GM23338 (cell line): ENCODE measurements at regions not wholly inside any gene's neighbourhood (a gene's known extent, or its start where the extent isn't known, plus 50 kb on each side); places are given as distances from the start of the nearest gene placed in this dataset.

Experiments
- ATAC-seq: fragments of 200-7000 bp; cut with Tn5 transposase; 3 replicates; pipeline ENCODE4 v1.9.1; 2020
- DNase-seq: peaks from one replicate; pipeline ENCODE4 v3.0.0-alpha.2; 2015; ENCODE audit warnings: low spot score
- H2AFZ ChIP-seq: fragments of 200-600 bp; sonication (generic); 2 replicates; pipeline ENCODE4 v1.8.0; 2016; ENCODE audit warnings: antibody characterized with exemption, mild to moderate bottlenecking, moderate library complexity
- H3F3A ChIP-seq: fragments of 200-600 bp; sonication (generic); replicated peaks from 2 replicates; pipeline ENCODE4 v1.8.0; 2017; ENCODE audit warnings: antibody characterized with exemption, mixed run types, low read depth
- H3K27ac ChIP-seq: fragments of 200-600 bp; sonication (generic); 2 replicates; pipeline ENCODE4 v1.6.1; 2016; ENCODE audit warnings: low read depth
- H3K27me3 ChIP-seq: fragments of 200-600 bp; sonication (generic); 2 replicates; pipeline ENCODE4 v1.8.0; 2016; ENCODE audit warnings: mild to moderate bottlenecking, mixed run types, moderate library complexity; ENCODE audit not compliant: insufficient read depth
- H3K36me3 ChIP-seq: fragments of 200-600 bp; sonication (generic); 2 replicates; pipeline ENCODE4 v1.8.0; 2016; ENCODE audit warnings: mild to moderate bottlenecking; ENCODE audit not compliant: insufficient read depth
- H3K4me1 ChIP-seq: fragments of 200-600 bp; sonication (generic); 2 replicates; pipeline ENCODE4 v1.8.0; 2016; ENCODE audit warnings: mild to moderate bottlenecking, moderate library complexity; ENCODE audit not compliant: insufficient read depth
- H3K4me2 ChIP-seq: fragments of 200-600 bp; sonication (generic); 2 replicates; pipeline ENCODE4 v1.7.1; 2017; ENCODE audit warnings: mixed run types
- H3K4me3 ChIP-seq: fragments of 200-600 bp; sonication (generic); 2 replicates; pipeline ENCODE4 v1.6.1; 2016; ENCODE audit warnings: mixed run types
- H3K79me2 ChIP-seq: fragments of 200-600 bp; sonication (generic); replicated peaks from 2 replicates; pipeline ENCODE4 v1.8.0; 2017; ENCODE audit warnings: mild to moderate bottlenecking; ENCODE audit not compliant: insufficient read depth
- H3K9me2 ChIP-seq: fragments of 200-600 bp; sonication (generic); 2 replicates; pipeline ENCODE4 v1.8.0; 2017; ENCODE audit not compliant: insufficient read depth
- H4K20me1 ChIP-seq: fragments of 200-600 bp; sonication (generic); replicated peaks from 2 replicates; pipeline ENCODE4 v1.8.0; 2017; ENCODE audit warnings: mild to moderate bottlenecking; ENCODE audit not compliant: insufficient read depth
- H3K27ac Mint-ChIP-seq: 2 replicates; pipeline ENCODE4 v1.8.0; 2020; ENCODE audit warnings: inconsistent platforms, mild to moderate bottlenecking, moderate library complexity, mixed read lengths
- H3K27me3 Mint-ChIP-seq: 3 replicates; pipeline ENCODE4 v1.8.0; 2022; ENCODE audit warnings: low read depth, mild to moderate bottlenecking, moderate library complexity, mixed read lengths, inconsistent platforms; ENCODE audit not compliant: insufficient read depth, poor library complexity
- H3K36me3 Mint-ChIP-seq: 3 replicates; pipeline ENCODE4 v1.8.0; 2021; ENCODE audit warnings: low read depth, mild to moderate bottlenecking, inconsistent platforms, moderate library complexity, mixed read lengths
- H3K4me1 Mint-ChIP-seq: 3 replicates; pipeline ENCODE4 v1.8.0; 2020; ENCODE audit warnings: mild to moderate bottlenecking, inconsistent platforms, mixed read lengths
- H3K4me3 Mint-ChIP-seq: 3 replicates; pipeline ENCODE4 v1.8.0; 2021; ENCODE audit warnings: moderate library complexity, mild to moderate bottlenecking, inconsistent platforms, mixed read lengths
- H3K9me3 Mint-ChIP-seq: 3 replicates; pipeline ENCODE4 v1.8.0; 2020; ENCODE audit warnings: moderate library complexity, mild to moderate bottlenecking, inconsistent platforms, mixed read lengths
- CREB1 ChIP-seq: fragments of 250-450 bp; sonication (Bioruptor Pico); IDR thresholded peaks from 2 replicates; pipeline ENCODE4 v1.5.0; 2020; ENCODE audit warnings: low read depth, mild to moderate bottlenecking, moderate library complexity
- EZH2 ChIP-seq: fragments of 200-600 bp; sonication (generic); IDR thresholded peaks from one replicate; pipeline ENCODE4 v1.8.0; 2017; ENCODE audit warnings: antibody characterized with exemption, mild to moderate bottlenecking, low read depth; ENCODE audit not compliant: unreplicated experiment
- JUNB ChIP-seq: IDR thresholded peaks from one replicate; pipeline ENCODE4 v1.6.1; 2016; ENCODE audit warnings: antibody characterized with exemption; ENCODE audit not compliant: unreplicated experiment
- REST ChIP-seq: IDR thresholded peaks from one replicate; pipeline ENCODE4 v1.6.1; 2018; ENCODE audit warnings: antibody characterized with exemption; ENCODE audit not compliant: unreplicated experiment
- ZNF462 ChIP-seq: fragments of 250-450 bp; sonication (Bioruptor Pico); IDR thresholded peaks from 2 replicates; pipeline ENCODE4 v1.5.0; 2020; ENCODE audit warnings: mild to moderate bottlenecking, moderate library complexity

- Histone ChIP-seq H3K4me3 (no peak overlapping the region), H3F3A (no peaks in the 10 kb centered on the region), H3K9me2 (no peaks in the 10 kb centered on the region), H4K20me1 (no peaks in the 10 kb centered on the region), H3K4me2 (no peak overlapping the region), H3K79me2 (no peaks in the 10 kb centered on the region), H3K27me3 (no peaks in the 10 kb centered on the region), H3K36me3 (no peaks in the 10 kb centered on the region), H2AFZ (no peak overlapping the region; the same call in 1 of the 2 replicates), H3K27ac (no peak overlapping the region), H3K4me1 (no peaks in the 10 kb centered on the region)
- peaks cover 2% of the 10 kb centered on the region for H3K27me3 Mint-ChIP-seq
- no peak overlapping the region for H3K27ac Mint-ChIP-seq
- ATAC-seq: no peak
- H3K4me1 Mint-ChIP-seq: no peaks in the 10 kb centered on the region
- TF ChIP-seq JUNB: no peak
- TF ChIP-seq REST: no peak
- no peak for TF ChIP-seq CREB1 (CRISPR knock-in tag)
- TF ChIP-seq ZNF462 (CRISPR knock-in tag): no peak
- no peak for TF ChIP-seq EZH2
- H3K36me3 Mint-ChIP-seq: no peaks in the 10 kb centered on the region
- H3K9me3 Mint-ChIP-seq: no peaks in the 10 kb centered on the region
- no peak overlapping the region for H3K4me3 Mint-ChIP-seq
- DNase-seq: no peak
Measured at GRCh38 chr1:196090226-196090625, 518.0 kb downstream of the KCNT2 start.
